H1 (cell line): ENCODE measurements at regions not wholly inside any gene's neighbourhood (a gene's known extent, or its start where the extent isn't known, plus 50 kb on each side); places are given as distances from the start of the nearest gene placed in this dataset.

ENCODE experiments used
- CTCF ChIA-PET: fragments of 300-600 bp; sonication (Branson Sonifier 250); formaldehyde crosslinking; loops from one replicate; lab custom pipeline; 2021; ENCODE audit not compliant: partially characterized antibody; lab: Charles Lee
- POLR2A ChIA-PET: fragments of 300-600 bp; sonication (Branson Sonifier 250); formaldehyde crosslinking; loops from one replicate; lab custom pipeline; 2021; ENCODE audit warnings: inconsistent platforms; ENCODE audit not compliant: partially characterized antibody; lab: Charles Lee
- DNase-seq, 2 experiments: peaks; one replicate each; pipeline versions ENCODE4 v3.0.0 to v3.0.0-alpha.2; 2010 to 2022; ENCODE audit warnings: low spot score in 2 of 2, low read depth in 1 of 2, mixed read lengths in 1 of 2
- FAIRE-seq: peaks from 2 replicates; lab custom pipeline; 2011; peaks lifted over from hg19 to GRCh38; lab: Jason Lieb, UNC
- H2AFZ ChIP-seq: 2 replicates; pipeline ENCODE4 v1.8.1; 2012; ENCODE audit warnings: low read length, inconsistent platforms
- H2AK5ac ChIP-seq: 2 replicates; pipeline ENCODE4 v1.6.1; 2013; ENCODE audit warnings: low read depth, low read length
- H2BK120ac ChIP-seq: replicated peaks from 2 replicates; pipeline ENCODE3; 2013; ENCODE audit warnings: low read depth, low read length, inconsistent platforms
- H2BK12ac ChIP-seq: 2 replicates; pipeline ENCODE4 v1.6.1; 2013; ENCODE audit warnings: low read depth, low read length
- H2BK15ac ChIP-seq: 2 replicates; pipeline ENCODE4 v1.6.1; 2013; ENCODE audit warnings: low read length
- H2BK20ac ChIP-seq: 2 replicates; pipeline ENCODE4 v1.6.1; 2013; ENCODE audit warnings: low read length
- H2BK5ac ChIP-seq: 2 replicates; pipeline ENCODE4 v1.6.1; 2013; ENCODE audit warnings: low read depth, low read length
- H3K14ac ChIP-seq: 2 replicates; pipeline ENCODE4 v1.6.1; 2013; ENCODE audit warnings: inconsistent platforms; ENCODE audit not compliant: insufficient read length
- H3K18ac ChIP-seq: 2 replicates; pipeline ENCODE4 v1.6.1; 2013; ENCODE audit warnings: low read length; ENCODE audit errors: extremely low read depth
- H3K23ac ChIP-seq: 2 replicates; pipeline ENCODE4 v1.6.1; 2013; ENCODE audit warnings: inconsistent platforms; ENCODE audit not compliant: insufficient read length
- H3K23me2 ChIP-seq: 2 replicates; pipeline ENCODE4 v1.6.1; 2013; ENCODE audit warnings: low read depth, low read length
- H3K27ac ChIP-seq: 2 replicates; pipeline ENCODE4 v1.6.1; 2011; ENCODE audit warnings: low read depth, low read length, inconsistent platforms
- H3K27me3 ChIP-seq, 4 experiments: replicated peaks in 1 of 4; 1 replicate in 1 of 4; 2 replicates in 3 of 4; pipeline versions ENCODE4 v1.6.1 to v1.8.1; 2011 to 2013; ENCODE audit warnings: low read length in 3 of 4, mild to moderate bottlenecking in 3 of 4, inconsistent platforms in 2 of 4, mixed read lengths in 2 of 4, moderate library complexity in 1 of 4; ENCODE audit not compliant: control insufficient read depth in 3 of 4, insufficient read depth in 3 of 4; ENCODE audit errors: extremely low read depth in 1 of 4
- H3K36me3 ChIP-seq, 4 experiments: 2 replicates each; pipeline versions ENCODE4 v1.6.1 to v1.8.1; 2011 to 2013; ENCODE audit warnings: mild to moderate bottlenecking in 4 of 4, low read length in 3 of 4, moderate library complexity in 2 of 4, control low read depth in 1 of 4, inconsistent platforms in 1 of 4; ENCODE audit not compliant: insufficient read depth in 4 of 4, control insufficient read depth in 2 of 4
- H3K4ac ChIP-seq: replicated peaks from 2 replicates; pipeline ENCODE3; 2013; ENCODE audit warnings: low read length, low read depth, mixed read lengths, inconsistent platforms; ENCODE audit not compliant: insufficient read length
- H3K4me1 ChIP-seq, 4 experiments: replicated peaks in 1 of 4; 1 replicate in 1 of 4; 2 replicates in 3 of 4; pipeline versions ENCODE4 v1.6.1 to v1.8.1; 2011 to 2013; ENCODE audit warnings: low read length in 3 of 4, inconsistent platforms in 2 of 4, mixed read lengths in 1 of 4; ENCODE audit not compliant: insufficient read depth in 4 of 4, control insufficient read depth in 3 of 4
- H3K4me2 ChIP-seq, 2 experiments: 2 replicates each; pipeline versions ENCODE4 v1.6.1 to v1.8.1; 2011 to 2013; ENCODE audit warnings: low read depth in 2 of 2, low read length in 2 of 2, control low read depth in 1 of 2, inconsistent platforms in 1 of 2, mild to moderate bottlenecking in 1 of 2; ENCODE audit not compliant: insufficient read depth in 1 of 2
- H3K4me3 ChIP-seq, 4 experiments: fragments of 200-600, 300-600 bp in 1 of 4; sonication (generic), shearing (Covaris generic), sonication (Bioruptor Twin) in 1 of 4; 2 replicates each; pipeline versions ENCODE4 v1.5.1 to v1.8.1; 2011 to 2016; ENCODE audit warnings: low read length in 4 of 4, low read depth in 3 of 4, control low read depth in 2 of 4, inconsistent platforms in 2 of 4, mild to moderate bottlenecking in 2 of 4, mixed read lengths in 1 of 4, moderate library complexity in 1 of 4; ENCODE audit not compliant: insufficient read depth in 2 of 4; ENCODE audit errors: extremely low read depth in 1 of 4
- H3K56ac ChIP-seq: replicated peaks from 2 replicates; pipeline ENCODE3; 2013; ENCODE audit warnings: low read depth, mild to moderate bottlenecking, mixed read lengths, low read length, inconsistent platforms; ENCODE audit not compliant: insufficient read length
- H3K79me1 ChIP-seq: 2 replicates; pipeline ENCODE4 v1.6.1; 2013; ENCODE audit warnings: low read depth, low read length, control low read depth
- H3K79me2 ChIP-seq, 2 experiments: 2 replicates each; pipeline versions ENCODE4 v1.6.1 to v1.8.1; 2012 to 2013; ENCODE audit warnings: low read length in 2 of 2, mild to moderate bottlenecking in 2 of 2, inconsistent platforms in 1 of 2; ENCODE audit not compliant: insufficient read depth in 2 of 2, control insufficient read depth in 1 of 2
- H3K9ac ChIP-seq, 4 experiments: replicated peaks in 1 of 4; 1 replicate in 1 of 4; 2 replicates in 3 of 4; pipeline versions ENCODE4 v1.6.1 to v1.8.1; 2011 to 2013; ENCODE audit warnings: low read depth in 3 of 4, low read length in 3 of 4, control low read depth in 2 of 4, mild to moderate bottlenecking in 2 of 4, moderate library complexity in 2 of 4, inconsistent platforms in 1 of 4; ENCODE audit errors: extremely low read depth in 1 of 4
- H3K9me3 ChIP-seq, 2 experiments: 2 replicates each; pipeline versions ENCODE4 v1.6.1 to v1.8.1; 2012 to 2013; ENCODE audit warnings: mild to moderate bottlenecking in 2 of 2, moderate library complexity in 2 of 2, control low read depth in 1 of 2, inconsistent platforms in 1 of 2, low read depth in 1 of 2, low read length in 1 of 2, mixed read lengths in 1 of 2; ENCODE audit not compliant: insufficient read depth in 2 of 2
- H4K20me1 ChIP-seq, 2 experiments: replicated peaks in 1 of 2; 2 replicates each; pipeline versions ENCODE3 to v1.8.1; 2011 to 2013; ENCODE audit warnings: inconsistent platforms in 2 of 2, low read length in 2 of 2, mild to moderate bottlenecking in 1 of 2; ENCODE audit not compliant: insufficient read depth in 2 of 2, control insufficient read depth in 1 of 2
- H4K5ac ChIP-seq: 2 replicates; pipeline ENCODE4 v1.6.1; 2013; ENCODE audit warnings: low read length, low read depth, mixed read lengths, inconsistent platforms; ENCODE audit not compliant: insufficient read length
- H4K8ac ChIP-seq: 2 replicates; pipeline ENCODE4 v1.8.0; 2013; ENCODE audit warnings: mild to moderate bottlenecking, moderate library complexity, low read length, inconsistent platforms; ENCODE audit not compliant: insufficient read depth; ENCODE audit errors: extremely low read depth
- H4K91ac ChIP-seq: replicated peaks from 2 replicates; pipeline ENCODE3; 2013; ENCODE audit warnings: low read length, mixed read lengths, inconsistent platforms; ENCODE audit not compliant: insufficient read length
- BACH1 ChIP-seq: IDR thresholded peaks from 2 replicates; pipeline ENCODE4 v1.6.1; 2012; ENCODE audit warnings: low read length, improper control_type of control experiment
- HDAC2 ChIP-seq, 2 experiments: fragments of 300-600 bp in 1 of 2; sonication (generic) in 1 of 2; IDR thresholded peaks; 2 replicates each; pipeline ENCODE4 v1.6.1; 2011 to 2012; ENCODE audit warnings: low read depth in 2 of 2, low read length in 2 of 2, mild to moderate bottlenecking in 2 of 2, moderate library complexity in 2 of 2, borderline replicate concordance in 1 of 2, inconsistent platforms in 1 of 2
- KDM1A ChIP-seq: fragments of 200-600, 300-600 bp; sonication (generic); IDR thresholded peaks from 2 replicates; pipeline ENCODE4 v1.7.1; 2016; ENCODE audit warnings: mild to moderate bottlenecking, low read length, borderline replicate concordance
- KDM5A ChIP-seq: fragments of 200-600 bp; IDR thresholded peaks from 2 replicates; pipeline ENCODE4 v1.7.1; 2012; ENCODE audit warnings: mild to moderate bottlenecking, low read length, inconsistent platforms, mixed read lengths
- NRF1 ChIP-seq: IDR thresholded peaks from 2 replicates; pipeline ENCODE4 v1.6.1; 2011; ENCODE audit warnings: mild to moderate bottlenecking, low read depth, low read length, improper control_type of control experiment
- POU5F1 ChIP-seq: IDR thresholded peaks from 2 replicates; pipeline ENCODE4 v1.6.1; 2011; ENCODE audit warnings: low read depth, mild to moderate bottlenecking, low read length, moderate library complexity
- SIRT6 ChIP-seq: IDR thresholded peaks from one replicate; pipeline ENCODE4 v1.7.1; 2012; ENCODE audit warnings: low read length, inconsistent platforms
- SP2 ChIP-seq: IDR thresholded peaks from 2 replicates; pipeline ENCODE4 v1.6.1; 2012; ENCODE audit warnings: mild to moderate bottlenecking, low read length, inconsistent platforms
- WGBS, 2 experiments: shearing (Covaris generic) in 1 of 2; methylation state at CpG; one replicate each; pipeline versions ENCODE4 v1.1.6 to v1.1.7; 2013 to 2015; ENCODE audit warnings: low lambda C conversion rate in 2 of 2, mixed read lengths in 2 of 2, inconsistent platforms in 1 of 2, low coverage in 1 of 2, missing lambda C conversion rate in 1 of 2; ENCODE audit not compliant: insufficient replicate concordance in 2 of 2, insufficient coverage in 1 of 2, insufficient read length in 1 of 2; ENCODE audit errors: extremely low coverage in 1 of 2, missing lambda C conversion rate in 1 of 2; 5-methylcytosine and 5-hydroxymethylcytosine counted together

- Histone ChIP-seq H4K20me1 (no peaks in the 10 kb centered on the region), H3K79me1 (no peaks in the 10 kb centered on the region), H3K4me2 (no peak overlapping the region), H3K23ac (no peak overlapping the region), H2BK20ac (no peak overlapping the region), H3K79me2 (no peaks in the 10 kb centered on the region), H2BK120ac (no peak overlapping the region), H3K18ac (no peak overlapping the region), H4K5ac (no peak overlapping the region), H4K91ac (no peak overlapping the region), H3K4me1 (no peaks in the 10 kb centered on the region), H3K4me3 (no peak overlapping the region), H2BK12ac (no peak overlapping the region), H3K14ac (no peak overlapping the region), H2AK5ac (no peak overlapping the region), H3K36me3 (no peaks in the 10 kb centered on the region), H3K4ac (no peak overlapping the region), H2BK5ac (no peak overlapping the region), H3K9ac (no peak overlapping the region), H2AFZ (no peak overlapping the region), H3K23me2 (no peaks in the 10 kb centered on the region), H3K9me3 (no peaks in the 10 kb centered on the region), H3K27me3 (no peaks in the 10 kb centered on the region), H2BK15ac (no peak overlapping the region), H3K56ac (no peak overlapping the region), H3K27ac (no peak overlapping the region), H4K8ac (no peak overlapping the region)
- 94% methylated on average over 4 of the region's 4 CpGs; no CpG with 5 or more reads in 1 of the 2 experiments for WGBS, 2 experiments
- FAIRE-seq, result no peak
- no peak for DNase-seq
- TF ChIP-seq SP2 (no peak), POU5F1 (no peak), SIRT6 (no peak), NRF1 (no peak), HDAC2 (IDR thresholded peaks at IDR 0.05; ENCODE audit: borderline replicate concordance in 1 of 2, low read depth in 2 of 2, low read length in 2 of 2) (no peak), KDM5A (no peak), BACH1 (no peak), KDM1A (no peak)
- ChIA-PET POLR2A (no interaction called here), CTCF (no interaction called here)
Observed at GRCh38 chr14:28703482-28703881, 63.1 kb upstream of the FOXG1 start.
